Mucosa of descending colon (tissue), 3 donors: ENCODE measurements at regions not wholly inside any gene's neighbourhood (a gene's known extent, or its start where the extent isn't known, plus 50 kb on each side); places are given as distances from the start of the nearest gene placed in this dataset.

ENCODE experiments used
- ATAC-seq: fragments of 200-7000 bp; cut with Tn5 transposase; one replicate; pipeline ENCODE4 v1.9.1; 2020; ENCODE audit warnings: mild to moderate bottlenecking, moderate library complexity
- DNase-seq, 3 donors: peaks; one replicate each; pipeline ENCODE4 v3.0.0-alpha.2; 2020
- H3K36me3 ChIP-seq: fragments of 200-600 bp; one replicate; pipeline ENCODE4 v1.8.0; 2021; ENCODE audit warnings: low read depth, mild to moderate bottlenecking
- H3K4me1 ChIP-seq: fragments of 200-600 bp; one replicate; pipeline ENCODE4 v1.8.0; 2021; ENCODE audit warnings: low read depth, mild to moderate bottlenecking
- H3K4me3 ChIP-seq: fragments of 200-600 bp; one replicate; pipeline ENCODE4 v1.8.0; 2021; ENCODE audit warnings: mild to moderate bottlenecking
- H3K9me3 ChIP-seq: fragments of 200-600 bp; one replicate; pipeline ENCODE4 v1.8.0; 2021; ENCODE audit warnings: mild to moderate bottlenecking
- intact Hi-C, 2 donors: fragments of 100-400 bp; cut with DNase I in 1 of 2; cut with micrococcal nuclease in 1 of 2; formaldehyde crosslinking; loops; one replicate each; pipeline versions ENCODE4 v1.11.0 to v1.11.1; 2022; cut with DNase I, micrococcal nuclease
- TF ChIP-seq, protein P1 (sequence below): fragments of 200-600 bp; IDR thresholded peaks from one replicate; pipeline ENCODE4 v1.8.0; 2022; ENCODE audit warnings: antibody characterized with exemption, mild to moderate bottlenecking
- donor health status: DM: no; HTN: no; CAD: no; lungs with moderate emphysema.
- donor health status: DM: no; HTN: no; CAD: no.
- donor health status: DM: no; HTN: yes; CAD: no.

DNA sequence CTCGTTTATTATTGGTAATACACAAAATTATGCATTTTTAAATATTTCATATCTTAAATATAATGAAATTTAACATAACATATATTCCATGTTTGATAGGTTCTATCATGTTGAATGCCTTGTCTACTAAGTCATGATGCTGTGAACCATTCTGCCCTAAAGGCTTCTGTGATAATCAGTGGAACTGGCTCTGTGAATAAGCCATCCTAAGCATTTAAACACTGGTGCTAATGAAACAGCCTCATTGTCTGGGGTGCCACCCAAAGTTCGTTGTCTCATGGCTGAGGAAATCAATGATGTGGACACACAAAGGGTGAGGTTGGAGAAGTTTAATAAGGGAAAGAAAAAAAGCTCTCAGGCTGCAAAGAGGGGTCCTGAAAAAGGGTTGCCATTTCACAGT is 264.7 kb upstream of the ZRANB2 start:
- intact Hi-C loops: no loop called here
- TF ChIP-seq, protein P1, sequence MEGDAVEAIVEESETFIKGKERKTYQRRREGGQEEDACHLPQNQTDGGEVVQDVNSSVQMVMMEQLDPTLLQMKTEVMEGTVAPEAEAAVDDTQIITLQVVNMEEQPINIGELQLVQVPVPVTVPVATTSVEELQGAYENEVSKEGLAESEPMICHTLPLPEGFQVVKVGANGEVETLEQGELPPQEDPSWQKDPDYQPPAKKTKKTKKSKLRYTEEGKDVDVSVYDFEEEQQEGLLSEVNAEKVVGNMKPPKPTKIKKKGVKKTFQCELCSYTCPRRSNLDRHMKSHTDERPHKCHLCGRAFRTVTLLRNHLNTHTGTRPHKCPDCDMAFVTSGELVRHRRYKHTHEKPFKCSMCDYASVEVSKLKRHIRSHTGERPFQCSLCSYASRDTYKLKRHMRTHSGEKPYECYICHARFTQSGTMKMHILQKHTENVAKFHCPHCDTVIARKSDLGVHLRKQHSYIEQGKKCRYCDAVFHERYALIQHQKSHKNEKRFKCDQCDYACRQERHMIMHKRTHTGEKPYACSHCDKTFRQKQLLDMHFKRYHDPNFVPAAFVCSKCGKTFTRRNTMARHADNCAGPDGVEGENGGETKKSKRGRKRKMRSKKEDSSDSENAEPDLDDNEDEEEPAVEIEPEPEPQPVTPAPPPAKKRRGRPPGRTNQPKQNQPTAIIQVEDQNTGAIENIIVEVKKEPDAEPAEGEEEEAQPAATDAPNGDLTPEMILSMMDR: no peak
- Histone ChIP-seq H3K4me1 (no peaks in the 10 kb centered on the region), H3K36me3 (no peaks in the 10 kb centered on the region), H3K9me3 (peaks cover 4% of the 10 kb centered on the region), H3K4me3 (no peak overlapping the region)
- no peak for ATAC-seq
- no peak for DNase-seq

DNA sequence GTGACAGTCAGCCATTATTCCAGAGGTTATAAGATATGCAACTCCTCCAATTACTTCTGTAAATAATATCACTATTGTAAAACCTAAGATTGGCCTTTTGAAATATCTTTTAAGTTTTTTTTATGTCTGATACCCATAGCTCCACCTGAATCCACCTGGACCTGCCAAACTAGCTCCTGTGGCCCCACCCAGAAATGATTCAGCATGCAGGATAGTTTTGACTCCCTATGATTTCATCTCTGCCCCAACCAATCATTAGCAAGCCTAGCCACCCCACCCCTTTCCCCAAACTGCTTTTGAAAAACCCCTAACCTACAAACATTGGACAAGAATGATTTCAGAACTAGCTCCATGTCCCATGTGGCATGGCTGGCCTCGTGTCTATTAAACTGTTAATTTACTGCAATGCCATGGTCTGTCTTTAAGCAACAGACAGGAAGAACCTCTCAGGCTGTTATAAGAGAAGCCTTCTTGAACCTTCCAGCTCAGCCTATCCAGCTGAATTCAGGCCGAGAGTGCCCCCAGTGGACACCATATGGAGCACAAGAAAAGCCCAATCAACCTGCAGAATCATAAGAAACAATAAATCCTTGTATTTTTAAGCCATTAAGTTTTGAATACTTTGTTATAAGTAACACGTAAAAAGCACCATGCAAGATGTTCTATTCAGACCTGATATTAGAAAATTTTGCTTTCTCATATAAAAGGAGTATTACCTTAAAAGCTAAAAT is 263.0 kb upstream of the ZRANB2 start:
- intact Hi-C loops: no loop called here
- ATAC-seq: no peak
- H3K36me3 ChIP-seq: no peaks in the 10 kb centered on the region
- no peak overlapping the region for H3K4me3 ChIP-seq
- H3K4me1 ChIP-seq: no peaks in the 10 kb centered on the region
- no peak for DNase-seq
- TF ChIP-seq, protein P1: no peak
- H3K9me3 ChIP-seq: peaks cover 20% of the 10 kb centered on the region

GRCh38 chr1:71339238-71339637 is 258.4 kb upstream of the ZRANB2 start:
- Histone ChIP-seq H3K9me3 (peaks cover 31% of the 10 kb centered on the region), H3K4me1 (no peaks in the 10 kb centered on the region), H3K36me3 (no peaks in the 10 kb centered on the region), H3K4me3 (no peak overlapping the region)
- TF ChIP-seq, protein P1: no peak
- DNase-seq (no peak), ATAC-seq (no peak)
- intact Hi-C loops: no loop called here

- TF ChIP-seq, protein P1: no peak
- intact Hi-C loops: no loop called here
- Histone ChIP-seq H3K4me3 (no peak overlapping the region), H3K4me1 (no peaks in the 10 kb centered on the region), H3K36me3 (no peaks in the 10 kb centered on the region), H3K9me3 (no peaks in the 10 kb centered on the region)
- DNase-seq (no peak), ATAC-seq (no peak)
Observed at GRCh38 chr1:71330991-71331390, 250.2 kb upstream of the ZRANB2 start.

GRCh38 chr1:71324671-71325267 is 243.9 kb upstream of the ZRANB2 start:
- no peak for DNase-seq
- H3K36me3 ChIP-seq: no peaks in the 10 kb centered on the region
- intact Hi-C loops: no loop called here
- no peak overlapping the region for H3K4me3 ChIP-seq
- H3K4me1 ChIP-seq: no peaks in the 10 kb centered on the region
- H3K9me3 ChIP-seq: no peaks in the 10 kb centered on the region
- TF ChIP-seq, protein P1: no peak
- ATAC-seq: no peak
